ENCODE measurements at regions not wholly inside any gene's neighbourhood (a gene's known extent, or its start where the extent isn't known, plus 50 kb on each side); places are given as distances from the start of the nearest gene placed in this dataset.

DNA sequence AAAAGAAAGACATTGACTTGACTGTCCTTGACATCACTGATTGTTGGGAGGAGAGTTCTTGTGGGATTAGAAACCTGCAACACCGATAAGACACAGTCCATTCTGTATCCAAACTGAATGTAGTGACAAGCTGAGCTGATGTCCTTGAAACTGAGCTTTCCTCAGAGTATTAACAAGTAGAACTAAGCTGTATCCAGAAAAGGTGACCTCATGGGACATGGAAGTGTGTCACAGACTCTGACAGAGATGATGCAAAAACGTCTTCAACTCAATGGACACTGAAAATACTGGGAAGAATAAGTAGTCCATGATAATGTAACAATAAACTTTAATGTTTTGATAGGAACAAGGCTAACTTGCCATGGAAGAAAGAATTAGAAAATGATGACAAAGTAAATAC, 690.1 kb downstream of the CDH18 start:
- H3K27ac ChIP-seq (ENCODE audit: low read depth, low read length) = no peak overlapping the region
- no peak overlapping the region for H3K4me3 ChIP-seq (ENCODE audit: low read length)
- H3K9ac ChIP-seq (ENCODE audit: extremely low read depth, low read length, poor library complexity, severe bottlenecking) = no peak overlapping the region
- peaks cover 10% of the 10 kb centered on the region for H3K4me1 Mint-ChIP-seq
- H3K9me3 Mint-ChIP-seq = no peaks in the 10 kb centered on the region
- no peaks in the 10 kb centered on the region for H3K27me3 Mint-ChIP-seq (ENCODE audit: insufficient read depth)
- no peak for DNase-seq
- WGBS, 2 experiments (ENCODE audit: insufficient coverage in 1 of 2, insufficient read length in 1 of 2) = 79 to 80% methylated on average over 2 of the region's 2 CpGs
- no peak overlapping the region for H3K4me3 Mint-ChIP-seq
- TF ChIP-seq, protein P1, sequence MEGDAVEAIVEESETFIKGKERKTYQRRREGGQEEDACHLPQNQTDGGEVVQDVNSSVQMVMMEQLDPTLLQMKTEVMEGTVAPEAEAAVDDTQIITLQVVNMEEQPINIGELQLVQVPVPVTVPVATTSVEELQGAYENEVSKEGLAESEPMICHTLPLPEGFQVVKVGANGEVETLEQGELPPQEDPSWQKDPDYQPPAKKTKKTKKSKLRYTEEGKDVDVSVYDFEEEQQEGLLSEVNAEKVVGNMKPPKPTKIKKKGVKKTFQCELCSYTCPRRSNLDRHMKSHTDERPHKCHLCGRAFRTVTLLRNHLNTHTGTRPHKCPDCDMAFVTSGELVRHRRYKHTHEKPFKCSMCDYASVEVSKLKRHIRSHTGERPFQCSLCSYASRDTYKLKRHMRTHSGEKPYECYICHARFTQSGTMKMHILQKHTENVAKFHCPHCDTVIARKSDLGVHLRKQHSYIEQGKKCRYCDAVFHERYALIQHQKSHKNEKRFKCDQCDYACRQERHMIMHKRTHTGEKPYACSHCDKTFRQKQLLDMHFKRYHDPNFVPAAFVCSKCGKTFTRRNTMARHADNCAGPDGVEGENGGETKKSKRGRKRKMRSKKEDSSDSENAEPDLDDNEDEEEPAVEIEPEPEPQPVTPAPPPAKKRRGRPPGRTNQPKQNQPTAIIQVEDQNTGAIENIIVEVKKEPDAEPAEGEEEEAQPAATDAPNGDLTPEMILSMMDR (conservative IDR thresholded peaks at IDR 0.05) = no peak
- no peaks in the 10 kb centered on the region for H3K9me3 ChIP-seq (ENCODE audit: control insufficient read depth, low read length)
- no peak overlapping the region for H3K27ac Mint-ChIP-seq
- H3K27me3 ChIP-seq (ENCODE audit: control insufficient read depth, insufficient read depth, low read length, poor library complexity, severe bottlenecking) = no peaks in the 10 kb centered on the region
- peaks cover 3% of the 10 kb centered on the region for H3K4me1 ChIP-seq (ENCODE audit: control insufficient read depth, insufficient read depth, low read length)
- no peaks in the 10 kb centered on the region for H3K36me3 Mint-ChIP-seq (ENCODE audit: low read depth)
- H3K36me3 ChIP-seq (ENCODE audit: control insufficient read depth, insufficient read depth, low read length) = no peaks in the 10 kb centered on the region

DNA sequence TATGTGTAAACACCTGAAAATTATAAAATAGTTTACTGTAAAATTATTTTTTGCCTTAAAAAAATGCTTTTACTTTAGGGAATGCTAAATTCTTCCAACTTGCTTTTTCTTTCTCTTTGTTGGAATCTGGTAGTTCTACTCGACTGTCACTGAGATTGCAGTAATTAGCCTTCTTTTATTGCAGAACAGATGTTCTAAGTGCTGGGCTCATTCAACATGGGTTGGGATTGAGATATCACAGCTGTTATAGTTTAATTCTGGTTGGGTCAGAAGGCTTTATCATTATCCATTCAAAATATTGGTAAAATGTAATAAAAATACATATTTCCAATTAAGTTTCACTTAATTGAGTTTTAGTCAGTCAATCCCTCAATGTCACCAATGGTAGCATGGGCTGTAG, 686.7 kb downstream of the CDH18 start:
- Histone ChIP-seq H3K9ac (ENCODE audit: extremely low read depth, low read length, poor library complexity, severe bottlenecking) (no peak overlapping the region), H3K27me3 (ENCODE audit: control insufficient read depth, insufficient read depth, low read length, poor library complexity, severe bottlenecking) (no peaks in the 10 kb centered on the region), H3K36me3 (ENCODE audit: control insufficient read depth, insufficient read depth, low read length) (no peaks in the 10 kb centered on the region), H3K9me3 (ENCODE audit: control insufficient read depth, low read length) (no peaks in the 10 kb centered on the region), H3K4me1 (ENCODE audit: control insufficient read depth, insufficient read depth, low read length) (peaks cover 7% of the 10 kb centered on the region), H3K4me3 (ENCODE audit: low read length) (no peak overlapping the region), H3K27ac (ENCODE audit: low read depth, low read length) (no peak overlapping the region)
- no peak overlapping the region for H3K4me3 Mint-ChIP-seq
- DNase-seq = no peak
- WGBS, 2 experiments (ENCODE audit: insufficient coverage in 1 of 2, insufficient read length in 1 of 2) = 56% methylated on average over 1 of the region's 1 CpG; no CpG with 5 or more reads in 1 of the 2 experiments
- H3K9me3 Mint-ChIP-seq = no peaks in the 10 kb centered on the region
- TF ChIP-seq, protein P1 (conservative IDR thresholded peaks at IDR 0.05) = no peak
- no peaks in the 10 kb centered on the region for H3K36me3 Mint-ChIP-seq (ENCODE audit: low read depth)
- H3K4me1 Mint-ChIP-seq = peaks cover 18% of the 10 kb centered on the region
- H3K27me3 Mint-ChIP-seq (ENCODE audit: insufficient read depth) = no peaks in the 10 kb centered on the region
- no peak overlapping the region for H3K27ac Mint-ChIP-seq

DNA sequence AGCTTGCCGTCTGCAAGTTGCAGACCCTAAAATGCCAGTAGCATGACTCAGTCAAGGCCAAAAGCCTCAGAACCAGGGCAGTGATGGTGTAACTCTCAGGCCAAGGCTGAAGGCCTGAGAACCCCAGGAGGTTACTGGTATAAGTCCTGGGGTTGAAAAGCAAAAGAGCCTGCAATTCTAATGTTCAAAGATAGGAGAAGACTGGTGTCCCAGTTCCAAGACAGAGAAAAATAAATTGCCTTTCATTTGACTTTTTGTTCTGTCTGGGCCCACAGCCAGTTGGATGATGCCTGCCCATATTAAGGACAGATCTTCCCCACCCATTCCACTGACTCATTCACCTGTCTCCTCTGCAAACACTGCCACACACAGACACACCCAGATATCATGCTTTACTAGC, 673.2 kb downstream of the CDH18 start:
- no peaks in the 10 kb centered on the region for H3K27me3 Mint-ChIP-seq (ENCODE audit: insufficient read depth)
- H3K9me3 ChIP-seq (ENCODE audit: control insufficient read depth, low read length) = peaks cover 6% of the 10 kb centered on the region
- H3K27ac ChIP-seq (ENCODE audit: low read depth, low read length) = no peak overlapping the region
- no peaks in the 10 kb centered on the region for H3K36me3 ChIP-seq (ENCODE audit: control insufficient read depth, insufficient read depth, low read length)
- H3K4me1 ChIP-seq (ENCODE audit: control insufficient read depth, insufficient read depth, low read length) = no peaks in the 10 kb centered on the region
- DNase-seq = peak; percentile 59
- H3K27me3 ChIP-seq (ENCODE audit: control insufficient read depth, insufficient read depth, low read length, poor library complexity, severe bottlenecking) = no peaks in the 10 kb centered on the region
- H3K9ac ChIP-seq (ENCODE audit: extremely low read depth, low read length, poor library complexity, severe bottlenecking) = no peak overlapping the region
- H3K36me3 Mint-ChIP-seq (ENCODE audit: low read depth) = no peaks in the 10 kb centered on the region
- TF ChIP-seq, protein P1 (conservative IDR thresholded peaks at IDR 0.05) = peak; percentile 47
- 75 to 91% methylated on average over 1 of the region's 1 CpG for WGBS, 2 experiments (ENCODE audit: insufficient coverage in 1 of 2, insufficient read length in 1 of 2)
- H3K27ac Mint-ChIP-seq = no peak overlapping the region
- no peak overlapping the region for H3K4me3 Mint-ChIP-seq
- H3K4me3 ChIP-seq (ENCODE audit: low read length) = no peak overlapping the region
- H3K4me1 Mint-ChIP-seq = no peaks in the 10 kb centered on the region
- peaks cover 6% of the 10 kb centered on the region for H3K9me3 Mint-ChIP-seq

Data from endodermal cell (in vitro differentiated cells).